ENCODE measurements at regions not wholly inside any gene's neighbourhood (a gene's known extent, or its start where the extent isn't known, plus 50 kb on each side); places are given as distances from the start of the nearest gene placed in this dataset.

DNA sequence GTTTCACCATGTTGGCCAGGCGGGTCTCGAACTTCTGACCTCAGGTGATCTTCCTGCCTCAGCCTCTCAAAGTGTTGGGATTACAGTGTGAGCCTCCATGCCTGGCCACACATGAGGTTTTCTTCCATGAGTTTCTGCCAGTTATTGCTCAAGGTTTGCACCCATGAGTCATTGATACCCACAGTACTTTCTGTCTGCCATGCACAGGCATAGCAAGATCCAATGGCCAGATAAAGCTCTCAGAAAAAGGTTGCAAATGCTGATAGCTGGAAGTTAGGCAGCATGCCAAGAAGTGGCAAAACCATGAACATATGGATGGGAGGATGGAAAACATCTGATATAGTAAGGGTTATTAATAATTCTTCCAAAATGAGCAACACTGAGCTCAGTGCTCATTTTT, 298.7 kb upstream of the NRG3 start:
- TF ChIP-seq, protein P1, sequence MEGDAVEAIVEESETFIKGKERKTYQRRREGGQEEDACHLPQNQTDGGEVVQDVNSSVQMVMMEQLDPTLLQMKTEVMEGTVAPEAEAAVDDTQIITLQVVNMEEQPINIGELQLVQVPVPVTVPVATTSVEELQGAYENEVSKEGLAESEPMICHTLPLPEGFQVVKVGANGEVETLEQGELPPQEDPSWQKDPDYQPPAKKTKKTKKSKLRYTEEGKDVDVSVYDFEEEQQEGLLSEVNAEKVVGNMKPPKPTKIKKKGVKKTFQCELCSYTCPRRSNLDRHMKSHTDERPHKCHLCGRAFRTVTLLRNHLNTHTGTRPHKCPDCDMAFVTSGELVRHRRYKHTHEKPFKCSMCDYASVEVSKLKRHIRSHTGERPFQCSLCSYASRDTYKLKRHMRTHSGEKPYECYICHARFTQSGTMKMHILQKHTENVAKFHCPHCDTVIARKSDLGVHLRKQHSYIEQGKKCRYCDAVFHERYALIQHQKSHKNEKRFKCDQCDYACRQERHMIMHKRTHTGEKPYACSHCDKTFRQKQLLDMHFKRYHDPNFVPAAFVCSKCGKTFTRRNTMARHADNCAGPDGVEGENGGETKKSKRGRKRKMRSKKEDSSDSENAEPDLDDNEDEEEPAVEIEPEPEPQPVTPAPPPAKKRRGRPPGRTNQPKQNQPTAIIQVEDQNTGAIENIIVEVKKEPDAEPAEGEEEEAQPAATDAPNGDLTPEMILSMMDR (conservative IDR thresholded peaks at IDR 0.05; ENCODE audit: low read length), result no peak
- no peak for TF ChIP-seq EZH2phosphoT487 (IDR thresholded peaks at IDR 0.05; ENCODE audit: borderline replicate concordance, low read depth, low read length)

Measured in OCI-LY7 (cell line).